Heart left ventricle (tissue), 16 donors: ENCODE measurements at regions not wholly inside any gene's neighbourhood (a gene's known extent, or its start where the extent isn't known, plus 50 kb on each side); places are given as distances from the start of the nearest gene placed in this dataset.
"Not testable (repeated sequence)": the region's sequence is repeated elsewhere in the genome, so short reads cannot be mapped to it uniquely, and the experiment has no call there.

Experiments used
- ATAC-seq, 4 donors: fragments of 200-7000 bp; cut with Tn5 transposase; one replicate each; pipeline ENCODE4 v1.9.1; 2020 to 2022; ENCODE audit warnings: moderate library complexity in 4 of 4, mild to moderate bottlenecking in 3 of 4, moderate number of reproducible peaks in 1 of 4
- DNase-seq, 5 donors: peaks; one replicate each; pipeline ENCODE4 v3.0.0-alpha.2; 2020
- H3K27ac ChIP-seq, 12 donors: fragments of 200-600 bp; sonication (generic) in 4 of 12; one replicate each; pipeline versions ENCODE4 v1.5.0 to v1.8.0; 2016 to 2022; ENCODE audit warnings: mild to moderate bottlenecking in 2 of 12
- H3K27me3 ChIP-seq, 9 donors: fragments of 200-600 bp; sonication (generic) in 2 of 9; one replicate each; pipeline versions ENCODE4 v1.5.1 to v1.8.0; 2016 to 2022; ENCODE audit warnings: mild to moderate bottlenecking in 3 of 9
- H3K36me3 ChIP-seq, 9 donors: fragments of 200-600 bp; sonication (generic) in 2 of 9; one replicate each; pipeline versions ENCODE4 v1.5.0 to v1.8.0; 2018 to 2022; ENCODE audit warnings: mild to moderate bottlenecking in 2 of 9
- H3K4me1 ChIP-seq, 12 donors: fragments of 200-600 bp; sonication (generic) in 4 of 12; one replicate each; pipeline versions ENCODE4 v1.5.0 to v1.8.0; 2016 to 2022; ENCODE audit warnings: mild to moderate bottlenecking in 3 of 12
- H3K4me3 ChIP-seq, 12 donors: fragments of 200-600 bp; sonication (generic) in 4 of 12; one replicate each; pipeline versions ENCODE4 v1.5.0 to v1.8.0; 2017 to 2022; ENCODE audit warnings: mild to moderate bottlenecking in 9 of 12, moderate library complexity in 4 of 12
- H3K9me3 ChIP-seq, 12 donors: fragments of 200-600 bp; sonication (generic) in 4 of 12; one replicate each; pipeline versions ENCODE4 v1.5.0 to v1.8.0; 2016 to 2022; ENCODE audit warnings: mild to moderate bottlenecking in 1 of 12
- POLR2A ChIP-seq, 2 donors: fragments of 450-650 bp; IDR thresholded peaks; one replicate each; pipeline ENCODE4 v1.6.1; 2017; ENCODE audit warnings: antibody characterized with exemption in 2 of 2, mild to moderate bottlenecking in 2 of 2, moderate library complexity in 2 of 2
- WGBS, 4 donors: extraction: QIAGEN DNeasy Blood & Tissue Kit in 2 of 4; methylation state at CpG; one replicate each; pipeline versions ENCODE4 v1.1.5 to v1.1.7; 2013 to 2018; 5-methylcytosine and 5-hydroxymethylcytosine counted together
- intact Hi-C, 10 donors: fragments of 100-400 bp; cut with DNase I; formaldehyde crosslinking; loops; one replicate each; pipeline versions ENCODE4 v1.11.1 to v1.14.2; 2022
- TF ChIP-seq, protein P1 (sequence below), 12 donors: fragments of 200-600 bp; sonication (generic) in 4 of 12; IDR thresholded peaks; one replicate each; pipeline versions ENCODE4 v1.5.0 to v1.8.0; 2018 to 2022; ENCODE audit warnings: antibody characterized with exemption in 12 of 12, mild to moderate bottlenecking in 5 of 12
- donor health status: ischemic (EF 13 %, LVEDD 7.1; RV severe dilation, severe dysfunction).
- donor health status: healthy with polysubstance abuse.
- donor health status: DM: no; HTN: yes; CAD: no.
- donor health status: DM: no; HTN: no; CAD: no.
- donor health status: ischemic (EF 25% LVEDD 6.9; RV normal size, moderate dysfunction).
- donor health status: ischemic (EF 25% LVEDD 5.7; RV mildly dilated, moderate dysfunction).
- donor health status: healthy.
- donor health status: DM: yes; HTN: yes; CAD: no.
- donor health status: ischemic (EF 35%, LVEDD 5.7; RV mildly dilated, moderate dysfunction).
- donor health status: nonischemic (EF 11% LVEDD 7.7; RV severe dilation, severe dysfunction).
- donor health status: DM: yes; HTN: yes; CAD: no.
- donor health status: PGD.
- donor health status: ischemic (EF 29% LVEDD 5.4; RV normal size, mild dysfunction).
- donor health status: nonischemic (EF 23%, LVEDD 6.1; RV moderate dilation, normal function).

DNA sequence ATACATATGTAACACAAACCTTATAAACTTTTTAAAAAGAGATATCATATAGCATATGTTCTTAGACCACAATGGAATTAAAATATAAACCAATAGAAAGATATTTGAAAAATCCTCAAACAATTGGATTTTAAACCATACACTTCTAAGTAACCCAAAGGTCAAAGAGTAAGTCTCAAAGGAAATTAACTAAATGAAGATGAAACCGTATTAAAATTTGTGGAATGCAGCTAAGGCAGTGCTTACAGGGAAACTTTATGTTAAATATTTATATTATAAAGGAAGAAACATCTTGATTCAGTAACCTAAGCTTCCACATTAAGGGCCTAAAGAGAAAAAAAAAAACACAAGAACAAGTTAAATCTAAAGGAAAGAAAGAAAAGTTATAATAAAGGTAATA is 966.1 kb downstream of the SLC4A3 start:
- no peak for TF ChIP-seq POLR2A (IDR thresholded peaks at IDR 0.05)
- TF ChIP-seq, protein P1, sequence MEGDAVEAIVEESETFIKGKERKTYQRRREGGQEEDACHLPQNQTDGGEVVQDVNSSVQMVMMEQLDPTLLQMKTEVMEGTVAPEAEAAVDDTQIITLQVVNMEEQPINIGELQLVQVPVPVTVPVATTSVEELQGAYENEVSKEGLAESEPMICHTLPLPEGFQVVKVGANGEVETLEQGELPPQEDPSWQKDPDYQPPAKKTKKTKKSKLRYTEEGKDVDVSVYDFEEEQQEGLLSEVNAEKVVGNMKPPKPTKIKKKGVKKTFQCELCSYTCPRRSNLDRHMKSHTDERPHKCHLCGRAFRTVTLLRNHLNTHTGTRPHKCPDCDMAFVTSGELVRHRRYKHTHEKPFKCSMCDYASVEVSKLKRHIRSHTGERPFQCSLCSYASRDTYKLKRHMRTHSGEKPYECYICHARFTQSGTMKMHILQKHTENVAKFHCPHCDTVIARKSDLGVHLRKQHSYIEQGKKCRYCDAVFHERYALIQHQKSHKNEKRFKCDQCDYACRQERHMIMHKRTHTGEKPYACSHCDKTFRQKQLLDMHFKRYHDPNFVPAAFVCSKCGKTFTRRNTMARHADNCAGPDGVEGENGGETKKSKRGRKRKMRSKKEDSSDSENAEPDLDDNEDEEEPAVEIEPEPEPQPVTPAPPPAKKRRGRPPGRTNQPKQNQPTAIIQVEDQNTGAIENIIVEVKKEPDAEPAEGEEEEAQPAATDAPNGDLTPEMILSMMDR (IDR thresholded peaks at IDR 0.05), result no peak
- Histone ChIP-seq H3K27me3 (no peaks in the 10 kb centered on the region), H3K4me1 (no peaks in the 10 kb centered on the region), H3K9me3 (peaks cover 0 to 8% (median 0%) of the 10 kb centered on the region in 12 donors), H3K4me3 (no peak overlapping the region), H3K36me3 (no peaks in the 10 kb centered on the region), H3K27ac (no peak overlapping the region)
- intact Hi-C loops, result no loop called here
- ATAC-seq (no peak), DNase-seq (no peak)
- WGBS, 4 donors, result 24 to 81% (median 72%) methylated on average over 1 of the region's 1 CpG

DNA sequence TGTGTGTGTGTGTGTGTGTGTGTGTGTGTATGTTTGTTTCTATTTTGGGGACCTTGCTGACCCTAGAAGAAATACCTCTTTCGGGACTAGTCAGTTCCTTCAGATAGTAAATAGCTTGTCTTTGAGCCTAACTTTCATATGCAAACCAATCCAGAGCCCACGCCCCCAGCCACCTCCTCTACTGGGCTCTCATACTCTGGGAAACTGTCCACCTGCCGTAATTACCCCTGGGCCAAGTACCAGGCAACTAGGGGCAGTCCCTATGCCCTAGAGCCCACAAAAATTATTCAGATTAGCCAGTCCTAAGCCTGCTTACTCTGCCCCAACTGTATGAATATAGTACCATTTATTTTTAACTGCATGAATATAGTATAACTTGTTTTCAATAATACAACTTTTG is 970.4 kb downstream of the EPHA4 start:
- intact Hi-C loops, result no loop called here
- ATAC-seq, result no peak
- DNase-seq, result no peak
- no peaks in the 10 kb centered on the region for H3K27me3 ChIP-seq
- H3K4me1 ChIP-seq, result no peaks in the 10 kb centered on the region
- no peak overlapping the region for H3K27ac ChIP-seq
- peaks cover 0 to 8% (median 0%) of the 10 kb centered on the region in 12 donors for H3K9me3 ChIP-seq
- WGBS, 4 donors, result 50 to 65% (median 60%) methylated on average over 3 of the region's 3 CpGs
- no peak overlapping the region for H3K4me3 ChIP-seq
- H3K36me3 ChIP-seq, result no peaks in the 10 kb centered on the region
- no peak for TF ChIP-seq POLR2A (IDR thresholded peaks at IDR 0.05)
- TF ChIP-seq, protein P1 (IDR thresholded peaks at IDR 0.05), result no peak

DNA sequence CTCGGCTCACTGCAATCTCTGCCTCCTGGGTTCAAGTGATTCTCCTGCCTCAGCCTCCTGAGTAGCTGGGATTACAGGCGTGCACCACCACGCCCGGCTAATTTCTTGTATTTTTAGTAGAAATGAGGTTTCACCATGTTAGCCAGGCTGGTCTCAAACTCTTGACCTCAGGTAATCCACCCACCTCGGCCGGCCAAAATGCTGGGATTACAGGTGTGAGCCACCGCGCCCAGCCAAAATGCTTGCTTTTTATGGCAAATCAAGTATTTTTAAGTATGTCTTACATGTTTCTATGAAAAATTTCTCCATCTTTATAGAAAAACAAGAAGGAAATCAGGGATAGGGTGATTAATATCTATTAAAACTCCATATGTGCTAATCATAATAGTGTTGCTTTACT is 959.1 kb downstream of the EPHA4 start:
- DNase-seq, intact Hi-C loops, H3K4me1 ChIP-seq, H3K27me3 ChIP-seq, ATAC-seq, H3K4me3 ChIP-seq, H3K9me3 ChIP-seq, H3K36me3 ChIP-seq, H3K27ac ChIP-seq: not testable (repeated sequence)
- 91 to 96% (median 93%) methylated on average over 8 of the region's 8 CpGs for whole genome bisulfite sequencing, 4 donors

DNA sequence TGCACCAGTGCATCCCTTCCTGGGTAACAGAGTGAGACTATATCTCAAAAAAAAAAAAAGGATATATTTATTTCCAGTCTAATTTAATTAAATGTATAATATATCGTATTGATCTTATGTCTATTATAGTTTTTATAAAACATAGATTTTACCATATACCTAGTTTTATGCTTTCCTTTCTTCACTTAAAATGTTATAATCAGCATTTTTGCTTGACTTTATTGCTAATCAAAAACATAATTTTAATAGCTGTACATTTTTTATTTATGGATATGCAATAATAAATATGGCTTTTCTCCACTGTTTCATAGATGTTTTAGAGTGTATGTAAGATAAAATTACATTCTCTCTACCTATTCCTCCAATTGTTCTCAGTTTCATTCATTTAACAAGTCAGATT is 958.0 kb downstream of the EPHA4 start:
- H3K27me3 ChIP-seq, result no peaks in the 10 kb centered on the region
- no peak for DNase-seq
- intact Hi-C loops, result no loop called here
- no peak for ATAC-seq
- TF ChIP-seq POLR2A (IDR thresholded peaks at IDR 0.05), result no peak
- TF ChIP-seq, protein P1 (IDR thresholded peaks at IDR 0.05), result no peak
- no peaks in the 10 kb centered on the region for H3K9me3 ChIP-seq
- no peak overlapping the region for H3K27ac ChIP-seq
- H3K4me1 ChIP-seq, result no peaks in the 10 kb centered on the region
- no peaks in the 10 kb centered on the region for H3K36me3 ChIP-seq
- WGBS, 4 donors, result 90 to 93% (median 93%) methylated on average over 1 of the region's 1 CpG
- no peak overlapping the region for H3K4me3 ChIP-seq

DNA sequence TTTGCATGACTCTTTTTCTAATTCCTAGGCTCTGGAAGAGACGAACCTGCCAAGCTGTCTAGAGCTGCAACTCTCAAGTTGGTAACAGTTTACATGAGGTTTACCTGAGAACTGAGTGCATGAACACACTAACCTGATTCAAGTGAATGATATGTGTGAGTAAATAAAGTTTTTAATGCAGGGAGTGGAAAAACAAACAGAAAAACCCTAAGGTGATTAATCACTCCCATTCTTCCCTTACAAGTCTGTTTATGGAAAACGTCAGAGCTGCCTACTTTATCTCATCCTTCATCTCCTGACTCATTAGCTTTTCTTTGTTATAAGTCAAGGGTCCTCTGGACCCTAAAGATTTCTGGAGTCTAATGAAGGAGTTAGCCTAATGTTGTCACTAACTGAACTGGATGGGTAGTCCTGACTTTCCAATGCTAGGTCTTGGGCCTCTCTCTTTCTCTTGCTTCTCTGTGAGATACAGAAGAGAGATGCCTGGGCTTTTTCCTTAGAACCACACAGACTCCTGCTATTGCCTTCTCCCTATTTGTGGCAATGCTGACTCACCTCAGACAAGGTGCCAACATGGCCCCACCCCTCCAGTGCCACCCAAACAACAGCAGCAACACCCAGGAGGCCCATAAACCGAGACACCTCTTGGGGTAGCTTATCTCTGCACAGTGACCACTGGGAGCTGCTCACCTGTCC is 952.4 kb downstream of the EPHA4 start:
- WGBS, 4 donors, result 65 to 71% (median 68%) methylated on average over 3 of the region's 3 CpGs
- H3K4me3 ChIP-seq, result no peak overlapping the region
- H3K27ac ChIP-seq, result no peak overlapping the region
- no peaks in the 10 kb centered on the region for H3K27me3 ChIP-seq
- intact Hi-C loops, result no loop called here
- H3K4me1 ChIP-seq, result no peaks in the 10 kb centered on the region
- H3K9me3 ChIP-seq, result no peaks in the 10 kb centered on the region
- TF ChIP-seq, protein P1 (IDR thresholded peaks at IDR 0.05), result no peak
- no peak for TF ChIP-seq POLR2A (IDR thresholded peaks at IDR 0.05)
- no peaks in the 10 kb centered on the region for H3K36me3 ChIP-seq
- no peak for DNase-seq
- ATAC-seq, result no peak
